RKO (cell line): ENCODE measurements at regions not wholly inside any gene's neighbourhood (a gene's known extent, or its start where the extent isn't known, plus 50 kb on each side); places are given as distances from the start of the nearest gene placed in this dataset.

Experiments used
- DNase-seq: peaks from one replicate; pipeline ENCODE4 v3.0.0-alpha.2; 2016; ENCODE audit warnings: low spot score

- DNase-seq: no peak
Observed at GRCh38 chr9:28922891-28923290, 1349.6 kb upstream of the C9orf72 start.

GRCh38 chr9:28923351-28923750 is 1350.1 kb upstream of the C9orf72 start:
- DNase-seq: no peak

GRCh38 chr9:28925157-28925556 is 1351.9 kb upstream of the C9orf72 start:
- DNase-seq: no peak

GRCh38 chr9:28926306-28926705 is 1353.0 kb upstream of the C9orf72 start:
- no peak for DNase-seq

GRCh38 chr9:28927691-28928090 is 1354.4 kb upstream of the C9orf72 start:
- DNase-seq: no peak

GRCh38 chr9:28929433-28929832 is 1356.2 kb upstream of the C9orf72 start:
- DNase-seq: no peak

- no peak for DNase-seq
Observed at GRCh38 chr9:28930766-28931165, 1357.5 kb upstream of the C9orf72 start.

- no peak for DNase-seq
Observed at GRCh38 chr9:28934111-28934510, 1360.8 kb upstream of the C9orf72 start.

- no peak for DNase-seq
Observed at GRCh38 chr9:28938981-28939380, 1365.7 kb upstream of the C9orf72 start.

- no peak for DNase-seq
Observed at GRCh38 chr9:28941856-28942255, 1368.6 kb upstream of the C9orf72 start.

- DNase-seq: no peak
Observed at GRCh38 chr9:28942941-28943340, 1369.7 kb upstream of the C9orf72 start.

- no peak for DNase-seq
Observed at GRCh38 chr9:28946648-28947047, 1373.4 kb upstream of the C9orf72 start.

GRCh38 chr9:28951945-28952344 is 1378.7 kb upstream of the C9orf72 start:
- peak; percentile 5 for DNase-seq

- DNase-seq: no peak
Observed at GRCh38 chr9:28956116-28956880, 1383.0 kb upstream of the C9orf72 start.

- no peak for DNase-seq
Observed at GRCh38 chr9:28960602-28961001, 1387.3 kb upstream of the C9orf72 start.

- DNase-seq: no peak
Observed at GRCh38 chr9:28961623-28962022, 1388.3 kb upstream of the C9orf72 start.

GRCh38 chr9:28967226-28967625 is 1393.9 kb upstream of the C9orf72 start:
- DNase-seq: no peak

- DNase-seq: no peak
Observed at GRCh38 chr9:28970241-28970654, 1397.0 kb upstream of the C9orf72 start.

- no peak for DNase-seq
Observed at GRCh38 chr9:28971881-28972280, 1398.6 kb upstream of the C9orf72 start.

- DNase-seq: no peak
Observed at GRCh38 chr9:28976250-28976649, 1403.0 kb upstream of the C9orf72 start.

- DNase-seq: no peak
Observed at GRCh38 chr9:28976684-28977083, 1403.4 kb upstream of the C9orf72 start.

- no peak for DNase-seq
Observed at GRCh38 chr9:28981129-28981528, 1407.8 kb upstream of the C9orf72 start.

GRCh38 chr9:28981711-28982110 is 1408.4 kb upstream of the C9orf72 start:
- DNase-seq: no peak

- no peak for DNase-seq
Observed at GRCh38 chr9:28984016-28984415, 1410.7 kb upstream of the C9orf72 start.
